K562 (cell line): ENCODE measurements at regions not wholly inside any gene's neighbourhood (a gene's known extent, or its start where the extent isn't known, plus 50 kb on each side); places are given as distances from the start of the nearest gene placed in this dataset.

Source experiments
- ATAC-seq: fragments of 200-7000 bp; cut with Tn5 transposase; 3 replicates; pipeline ENCODE4 v1.9.1; 2020; ENCODE audit warnings: moderate library complexity
- BruUV-seq: library from RNA; stranded (reverse); fragments of 400-500 nt; replicated peaks from 2 replicates; lab custom pipeline; 2021; lab: Mats Ljungman, UMichigan
- CTCF ChIA-PET: fragments of 300-600 bp; formaldehyde crosslinking; extraction: SDS; loops from one replicate; lab custom pipeline; 2021; ENCODE audit warnings: low intra/inter-chr PET ratio; lab: Yijun Ruan, JAX
- POLR2A ChIA-PET: fragments of 300-600, 350-650 bp; sonication (Branson Sonifier 250); formaldehyde crosslinking; extraction: SDS; loops from one replicate; lab custom pipeline; 2021; ENCODE audit warnings: antibody characterized with exemption, inconsistent platforms; lab: Yijun Ruan, JAX
- DNase-seq, 4 experiments: peaks; one replicate each; pipeline versions ENCODE4 v3.0.0 to v3.0.0-alpha.2; 2011 to 2018; ENCODE audit warnings: low spot score in 3 of 4, mixed read lengths in 3 of 4; ENCODE audit errors: extremely low read depth in 1 of 4
- FAIRE-seq: peaks from 2 replicates; lab custom pipeline; 2011; peaks lifted over from hg19 to GRCh38; lab: Jason Lieb, UNC
- H2AFZ ChIP-seq: 2 replicates; pipeline ENCODE4 v1.6.0; 2011; ENCODE audit warnings: low read depth, low read length, control low read depth, inconsistent platforms
- H3K27ac ChIP-seq: fragments of 200-600 bp; 3 replicates; pipeline ENCODE4 v1.8.0; 2011; ENCODE audit warnings: low read depth, mild to moderate bottlenecking, control low read depth, inconsistent platforms, low read length, moderate library complexity, mixed read lengths; ENCODE audit errors: extremely low read depth
- H3K27me3 ChIP-seq, 2 experiments: fragments of 300-600 bp in 1 of 2; 2 replicates in 1 of 2; 3 replicates in 1 of 2; pipeline versions ENCODE4 v1.6.0 to v1.8.0; 2011; ENCODE audit warnings: inconsistent platforms in 2 of 2, low read length in 2 of 2, mild to moderate bottlenecking in 1 of 2, mixed read lengths in 1 of 2, moderate library complexity in 1 of 2; ENCODE audit not compliant: control insufficient read depth in 2 of 2, insufficient read depth in 2 of 2
- H3K36me3 ChIP-seq: fragments of 300-600 bp; 3 replicates; pipeline ENCODE4 v1.8.0; 2011; ENCODE audit warnings: mild to moderate bottlenecking, low read length, inconsistent platforms; ENCODE audit not compliant: control insufficient read depth, insufficient read depth
- H3K4me1 ChIP-seq, 2 experiments: fragments of 200-600 bp in 1 of 2; replicated peaks in 1 of 2; 2 replicates in 1 of 2; 3 replicates in 1 of 2; pipeline versions ENCODE4 v1.5.1 to v1.8.0; 2011; ENCODE audit warnings: inconsistent platforms in 2 of 2, low read length in 2 of 2, mild to moderate bottlenecking in 1 of 2, mixed read lengths in 1 of 2, moderate library complexity in 1 of 2; ENCODE audit not compliant: control insufficient read depth in 2 of 2, insufficient read depth in 2 of 2
- H3K4me2 ChIP-seq: 2 replicates; pipeline ENCODE4 v1.6.1; 2011; ENCODE audit warnings: low read length, control low read depth, inconsistent platforms, mixed read lengths; ENCODE audit not compliant: insufficient read depth
- H3K4me3 ChIP-seq: fragments of 200-600 bp; sonication (generic), shearing (Covaris generic); 2 replicates; pipeline ENCODE4 v1.5.1; 2016; ENCODE audit warnings: control low read depth, inconsistent platforms
- H3K79me2 ChIP-seq: fragments of 200-600 bp; 3 replicates; pipeline ENCODE4 v1.8.0; 2011; ENCODE audit warnings: low read length, inconsistent platforms; ENCODE audit not compliant: control insufficient read depth, insufficient read depth
- H3K9ac ChIP-seq, 2 experiments: 2 replicates each; pipeline versions ENCODE4 v1.6.0 to v1.6.1; 2011; ENCODE audit warnings: low read depth in 2 of 2, low read length in 2 of 2, control low read depth in 1 of 2, inconsistent platforms in 1 of 2, mild to moderate bottlenecking in 1 of 2, mixed read lengths in 1 of 2; ENCODE audit not compliant: insufficient read depth in 1 of 2
- H3K9me1 ChIP-seq: one replicate; pipeline ENCODE4 v1.6.0; 2011; ENCODE audit warnings: inconsistent platforms, mild to moderate bottlenecking, low read length, moderate library complexity; ENCODE audit not compliant: control insufficient read depth, insufficient read depth
- H3K9me3 ChIP-seq: replicated peaks from 2 replicates; pipeline ENCODE4 v1.5.1; 2011; ENCODE audit warnings: low read depth, low read length, inconsistent platforms; ENCODE audit not compliant: control insufficient read depth, insufficient read depth
- H4K20me1 ChIP-seq: replicated peaks from 2 replicates; pipeline ENCODE4 v1.6.1; 2011; ENCODE audit warnings: low read length, inconsistent platforms, mixed read lengths; ENCODE audit not compliant: control insufficient read depth, insufficient read depth
- HLTF ChIP-seq: fragments of 450-650 bp; IDR thresholded peaks from 2 replicates; pipeline ENCODE4 v1.6.1; 2016
- HSF4 ChIP-seq: fragments of 250-450 bp; sonication (Bioruptor Pico); IDR thresholded peaks from 2 replicates; pipeline ENCODE4 v2.1.2; 2022; ENCODE audit warnings: mild to moderate bottlenecking, moderate library complexity, borderline replicate concordance
- MAFF ChIP-seq: IDR thresholded peaks from 2 replicates; pipeline ENCODE4 v1.6.1; 2012; ENCODE audit warnings: low read length, improper control_type of control experiment
- RBM15 ChIP-seq: fragments of 200-400 bp; formaldehyde crosslinking; IDR thresholded peaks from 2 replicates; pipeline ENCODE4 v1.6.1; 2018; ENCODE audit warnings: mild to moderate bottlenecking, low read length, moderate library complexity; ENCODE audit not compliant: insufficient read depth
- SRSF1 ChIP-seq: fragments of 200-400 bp; formaldehyde crosslinking; IDR thresholded peaks from 2 replicates; pipeline ENCODE4 v1.6.1; 2017; ENCODE audit warnings: mild to moderate bottlenecking, low read depth, low read length, moderate library complexity
- TCF7L2 ChIP-seq: fragments of 150-350 bp; IDR thresholded peaks from 2 replicates; pipeline ENCODE4 v1.6.1; 2016; ENCODE audit warnings: low read depth, mild to moderate bottlenecking, low read length, moderate library complexity
- THRAP3 ChIP-seq: fragments of 450-650 bp; IDR thresholded peaks from 2 replicates; pipeline ENCODE4 v1.6.1; 2016; ENCODE audit warnings: mild to moderate bottlenecking, inconsistent platforms, borderline replicate concordance
- ZNF316 ChIP-seq: fragments of 450-650 bp; IDR thresholded peaks from 2 replicates; pipeline ENCODE4 v1.6.1; 2016
- ZNF785 ChIP-seq: fragments of 250-450 bp; sonication (Bioruptor Pico); IDR thresholded peaks from 2 replicates; pipeline ENCODE4 v1.4.0; 2020; ENCODE audit warnings: mild to moderate bottlenecking
- WGBS: fragments of 100-300 bp; shearing (Covaris generic); methylation state at CpG from one replicate; pipeline ENCODE4 v1.1.6; 2016; ENCODE audit warnings: low coverage, mixed read lengths; ENCODE audit not compliant: insufficient coverage; ENCODE audit errors: missing lambda C conversion rate; 5-methylcytosine and 5-hydroxymethylcytosine counted together
- in situ Hi-C: fragments of 300-500 bp; cut with MboI; formaldehyde crosslinking; loops from 4 replicates; pipeline ENCODE4 v1.15.0; 2018; ENCODE audit warnings: inconsistent platforms, mixed read lengths
- intact Hi-C: fragments of 100-400 bp; cut with micrococcal nuclease; formaldehyde crosslinking; loops from 2 replicates; pipeline ENCODE4 v1.14.2; 2022
- TF ChIP-seq, protein P1 (sequence below): fragments of 450-650 bp; formaldehyde crosslinking; conservative IDR thresholded peaks from 2 replicates; pipeline ENCODE4 v1.4.0; 2022; ENCODE audit warnings: mild to moderate bottlenecking, missing genetic modification characterization

DNA sequence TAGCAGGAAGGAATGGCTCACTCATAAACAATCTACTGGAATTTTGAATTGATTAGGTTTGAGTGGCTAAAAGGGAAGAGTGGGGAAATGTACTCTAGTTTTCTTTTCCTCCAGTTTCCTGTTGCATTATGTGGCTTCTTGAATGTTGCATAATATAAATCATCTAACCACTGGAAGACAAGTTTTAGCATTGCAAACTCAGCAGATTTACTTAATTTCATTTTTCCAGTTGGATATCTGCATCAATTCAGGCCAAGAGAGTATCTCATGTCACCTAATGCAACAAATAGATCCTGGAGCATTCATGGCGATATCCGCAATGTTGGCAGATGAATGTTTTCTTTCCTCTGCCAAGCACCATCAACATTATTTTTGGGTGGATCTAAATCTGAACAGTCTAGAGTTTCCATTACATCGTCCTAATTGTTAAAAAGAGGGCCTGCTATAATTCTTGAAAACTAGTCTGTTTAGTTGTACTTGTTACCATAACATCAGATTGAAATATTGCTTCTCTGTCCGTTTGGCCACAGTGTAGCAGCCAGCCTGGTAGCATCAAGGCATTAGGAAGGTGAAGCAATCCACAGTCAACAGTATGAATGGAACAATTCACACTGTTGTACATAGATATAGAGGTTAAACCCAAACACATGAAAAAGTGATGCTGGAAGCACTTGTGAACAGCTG, 544.2 kb downstream of the ETNK1 start:
- DNase-seq (no peak), ATAC-seq (no peak), FAIRE-seq (no peak)
- H3K9me3 ChIP-seq = peaks cover 6% of the 10 kb centered on the region; the same call in 1 of the 2 replicates
- in situ Hi-C loops (no loop called here), intact Hi-C loops (no loop called here)
- BruUV-seq = no TSS peak
- no peaks in the 10 kb centered on the region for H3K4me1 ChIP-seq
- no peaks in the 10 kb centered on the region for H3K9me1 ChIP-seq
- no peaks in the 10 kb centered on the region for H3K36me3 ChIP-seq
- no peaks in the 10 kb centered on the region for H3K79me2 ChIP-seq
- H3K27me3 ChIP-seq = no peaks in the 10 kb centered on the region
- 31% methylated on average over 4 of the region's 4 CpGs for WGBS
- H4K20me1 ChIP-seq = no peaks in the 10 kb centered on the region
- H3K4me2 ChIP-seq = no peak overlapping the region
- no peak overlapping the region for H3K9ac ChIP-seq
- no peak overlapping the region for H3K4me3 ChIP-seq
- POLR2A ChIA-PET = no interaction called here
- CTCF ChIA-PET = no interaction called here
- H2AFZ ChIP-seq = no peak overlapping the region
- TF ChIP-seq ZNF316 = peak; percentile 57
- TF ChIP-seq TCF7L2 = no peak
- TF ChIP-seq RBM15 = no peak
- peak; percentile 33 for TF ChIP-seq MAFF
- no peak overlapping the region for H3K27ac ChIP-seq

DNA sequence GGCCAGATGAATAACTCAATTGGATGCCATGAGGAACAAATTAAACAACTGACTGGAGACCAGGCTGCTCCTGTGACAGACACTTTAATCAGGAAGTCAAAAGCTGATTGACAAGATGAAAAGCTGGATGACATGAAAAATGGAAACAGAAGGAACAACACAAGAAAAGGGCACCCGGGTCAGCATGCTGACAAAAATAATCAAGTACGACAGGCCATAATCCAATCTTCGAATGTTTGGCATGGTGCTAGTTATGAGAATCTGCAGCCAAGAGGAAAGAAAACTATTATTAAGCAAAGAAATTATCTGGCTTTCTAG, 544.7 kb downstream of the ETNK1 start:
- TF ChIP-seq, protein P1, sequence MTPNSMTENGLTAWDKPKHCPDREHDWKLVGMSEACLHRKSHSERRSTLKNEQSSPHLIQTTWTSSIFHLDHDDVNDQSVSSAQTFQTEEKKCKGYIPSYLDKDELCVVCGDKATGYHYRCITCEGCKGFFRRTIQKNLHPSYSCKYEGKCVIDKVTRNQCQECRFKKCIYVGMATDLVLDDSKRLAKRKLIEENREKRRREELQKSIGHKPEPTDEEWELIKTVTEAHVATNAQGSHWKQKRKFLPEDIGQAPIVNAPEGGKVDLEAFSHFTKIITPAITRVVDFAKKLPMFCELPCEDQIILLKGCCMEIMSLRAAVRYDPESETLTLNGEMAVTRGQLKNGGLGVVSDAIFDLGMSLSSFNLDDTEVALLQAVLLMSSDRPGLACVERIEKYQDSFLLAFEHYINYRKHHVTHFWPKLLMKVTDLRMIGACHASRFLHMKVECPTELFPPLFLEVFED = no peak
- TF ChIP-seq HSF4 (CRISPR knock-in tag) = no peak
- no peak for TF ChIP-seq SRSF1
- TF ChIP-seq ZNF785 (CRISPR knock-in tag) = no peak
- TF ChIP-seq THRAP3 = no peak
- TF ChIP-seq HLTF = no peak
- ChIA-PET CTCF (no interaction called here), POLR2A (no interaction called here)
- no peak overlapping the region for H2AFZ ChIP-seq
- intact Hi-C loops = no loop called here
- H3K4me2 ChIP-seq = no peak overlapping the region
- no peak overlapping the region for H3K4me3 ChIP-seq
- 36% methylated on average over 3 of the region's 3 CpGs for WGBS
- in situ Hi-C loops = no loop called here
- H3K27me3 ChIP-seq = no peaks in the 10 kb centered on the region
- peaks cover 6% of the 10 kb centered on the region; the same call in 1 of the 2 replicates for H3K9me3 ChIP-seq
- no TSS peak for BruUV-seq
- DNase-seq = no peak
- H3K36me3 ChIP-seq = no peaks in the 10 kb centered on the region
- FAIRE-seq = no peak
- no peak overlapping the region for H3K9ac ChIP-seq
- H4K20me1 ChIP-seq = no peaks in the 10 kb centered on the region
- no peaks in the 10 kb centered on the region for H3K79me2 ChIP-seq
- no peaks in the 10 kb centered on the region for H3K4me1 ChIP-seq
- H3K27ac ChIP-seq = no peak overlapping the region
- no peaks in the 10 kb centered on the region for H3K9me1 ChIP-seq
- no peak for ATAC-seq
